HepG2 (cell line): ENCODE measurements at regions not wholly inside any gene's neighbourhood (a gene's known extent, or its start where the extent isn't known, plus 50 kb on each side); places are given as distances from the start of the nearest gene placed in this dataset.

Experiments
- ATAC-seq: fragments of 200-7000 bp; cut with Tn5 transposase; 3 replicates; pipeline ENCODE4 v1.9.1; 2020; ENCODE audit warnings: mild to moderate bottlenecking, moderate library complexity
- BruUV-seq: library from RNA; stranded (reverse); fragments of 400-500 nt; replicated peaks from 2 replicates; lab custom pipeline; 2021; lab: Mats Ljungman, UMichigan
- CTCF ChIA-PET: fragments of 300-600 bp; formaldehyde crosslinking; extraction: SDS; loops from one replicate; lab custom pipeline; 2021; ENCODE audit warnings: low total read pairs, inconsistent platforms, low intra/inter-chr PET ratio; lab: Yijun Ruan, JAX
- POLR2A ChIA-PET: fragments of 350-600 bp; sonication (Branson Sonifier 250); formaldehyde crosslinking; loops from one replicate; lab custom pipeline; 2020; ENCODE audit warnings: antibody characterized with exemption, inconsistent platforms; lab: Yijun Ruan, JAX
- DNase-seq: peaks from one replicate; pipeline ENCODE4 v3.0.0-alpha.2; 2015; ENCODE audit warnings: low spot score
- FAIRE-seq: peaks from 3 replicates; lab custom pipeline; 2011; peaks lifted over from hg19 to GRCh38; lab: Jason Lieb, UNC
- H2AFZ ChIP-seq: one replicate; pipeline ENCODE4 v1.6.1; 2011; ENCODE audit warnings: low read length, inconsistent platforms
- H3K27ac ChIP-seq: fragments of 300-600 bp; 3 replicates; pipeline ENCODE4 v1.8.0; 2011; ENCODE audit warnings: mixed run types, mild to moderate bottlenecking, mixed read lengths, low read length, inconsistent platforms; ENCODE audit not compliant: insufficient read depth; ENCODE audit errors: extremely low read length
- H3K27me3 ChIP-seq, 2 experiments: fragments of 200-600 bp in 1 of 2; 2 replicates in 1 of 2; 3 replicates in 1 of 2; pipeline versions ENCODE4 v1.6.0 to v1.8.0; 2011; ENCODE audit warnings: low read length in 2 of 2, mild to moderate bottlenecking in 2 of 2, moderate library complexity in 2 of 2, inconsistent platforms in 1 of 2; ENCODE audit not compliant: insufficient read depth in 2 of 2, control insufficient read depth in 1 of 2
- H3K36me3 ChIP-seq, 2 experiments: fragments of 200-600 bp in 1 of 2; replicated peaks in 1 of 2; 2 replicates in 1 of 2; 3 replicates in 1 of 2; pipeline versions ENCODE4 v1.5.1 to v1.8.0; 2011; ENCODE audit warnings: low read length in 2 of 2, inconsistent platforms in 1 of 2; ENCODE audit not compliant: insufficient read depth in 2 of 2, control insufficient read depth in 1 of 2
- H3K4me1 ChIP-seq: 2 replicates; pipeline ENCODE4 v1.5.1; 2012; ENCODE audit warnings: low read length, inconsistent platforms; ENCODE audit not compliant: insufficient read depth
- H3K4me2 ChIP-seq: 2 replicates; pipeline ENCODE4 v1.6.0; 2011; ENCODE audit warnings: low read depth, low read length, inconsistent platforms
- H3K4me3 ChIP-seq, 3 experiments: fragments of 200-600 bp in 1 of 3; sonication (generic), shearing (Covaris generic) in 1 of 3; replicated peaks in 1 of 3; 2 replicates each; pipeline ENCODE4 v1.5.1; 2011 to 2016; ENCODE audit warnings: low read length in 3 of 3, inconsistent platforms in 2 of 3, low read depth in 2 of 3, mild to moderate bottlenecking in 2 of 3, control low read depth in 1 of 3, mixed read lengths in 1 of 3; ENCODE audit not compliant: insufficient read depth in 1 of 3
- H3K79me2 ChIP-seq: one replicate; pipeline ENCODE4 v1.6.1; 2011; ENCODE audit warnings: low read length, inconsistent platforms; ENCODE audit not compliant: insufficient read depth
- H3K9ac ChIP-seq: 2 replicates; pipeline ENCODE4 v1.6.0; 2011; ENCODE audit warnings: mild to moderate bottlenecking, low read depth, low read length, inconsistent platforms; ENCODE audit not compliant: insufficient read depth
- H3K9me3 ChIP-seq: 2 replicates; pipeline ENCODE4 v1.5.1; 2012; ENCODE audit warnings: mild to moderate bottlenecking, low read length
- H4K20me1 ChIP-seq: 2 replicates; pipeline ENCODE4 v1.6.0; 2011; ENCODE audit warnings: inconsistent platforms, mild to moderate bottlenecking, low read length, moderate library complexity; ENCODE audit not compliant: insufficient read depth
- EED ChIP-seq: sonication (generic); formaldehyde crosslinking; IDR thresholded peaks from 2 replicates; pipeline ENCODE4 v1.5.0; 2020; ENCODE audit warnings: mild to moderate bottlenecking, missing genetic modification reagents
- FOXO1 ChIP-seq: sonication (generic); formaldehyde crosslinking; IDR thresholded peaks from 2 replicates; pipeline ENCODE4 v1.4.0; 2020; ENCODE audit warnings: missing genetic modification reagents
- GATAD1 ChIP-seq: IDR thresholded peaks from 2 replicates; pipeline ENCODE4 v1.6.1; 2016; ENCODE audit warnings: missing genetic modification reagents, missing compliant biosample characterization
- HNRNPH1 ChIP-seq: fragments of 200-400 bp; formaldehyde crosslinking; optimal IDR thresholded peaks from 2 replicates; pipeline ENCODE3; 2017; ENCODE audit warnings: mild to moderate bottlenecking, low read depth, low read length
- MED1 ChIP-seq: sonication (generic); formaldehyde crosslinking; IDR thresholded peaks from 2 replicates; pipeline ENCODE4 v1.4.0; 2020; ENCODE audit warnings: missing genetic modification reagents
- NBN ChIP-seq: fragments of 450-650 bp; conservative IDR thresholded peaks from 2 replicates; pipeline ENCODE4 v1.6.1; 2017
- NFIC ChIP-seq: IDR thresholded peaks from 2 replicates; pipeline ENCODE4 v1.6.1; 2012; ENCODE audit warnings: mild to moderate bottlenecking, low read length, inconsistent platforms
- PCBP2 ChIP-seq: fragments of 200-400 bp; formaldehyde crosslinking; optimal IDR thresholded peaks from 2 replicates; pipeline ENCODE3; 2018; ENCODE audit warnings: low read length, low read depth; ENCODE audit not compliant: poor library complexity, severe bottlenecking
- PHF21A ChIP-seq: sonication (generic); formaldehyde crosslinking; IDR thresholded peaks from 2 replicates; pipeline ENCODE4 v1.5.0; 2020; ENCODE audit warnings: mild to moderate bottlenecking, missing genetic modification reagents
- SALL1 ChIP-seq: sonication (generic); formaldehyde crosslinking; IDR thresholded peaks from 2 replicates; pipeline ENCODE4 v1.8.0; 2022; ENCODE audit warnings: mild to moderate bottlenecking, missing genetic modification reagents
- ZKSCAN8 ChIP-seq: IDR thresholded peaks from 2 replicates; pipeline ENCODE4 v1.6.1; 2016; ENCODE audit warnings: borderline replicate concordance, missing genetic modification reagents, missing compliant biosample characterization
- ZMYM3 ChIP-seq: sonication (generic); formaldehyde crosslinking; IDR thresholded peaks from 2 replicates; pipeline ENCODE4 v1.5.1; 2020; ENCODE audit warnings: mild to moderate bottlenecking, missing genetic modification reagents
- ZNF235 ChIP-seq: sonication (generic); formaldehyde crosslinking; IDR thresholded peaks from 2 replicates; pipeline ENCODE4 v1.8.1; 2023; ENCODE audit warnings: mild to moderate bottlenecking, missing genetic modification reagents, borderline replicate concordance
- ZNF24 ChIP-seq: fragments of 450-650 bp; IDR thresholded peaks from 2 replicates; pipeline ENCODE4 v1.6.1; 2017; ENCODE audit warnings: antibody characterized with exemption, mild to moderate bottlenecking
- ZNF446 ChIP-seq: sonication (generic); formaldehyde crosslinking; IDR thresholded peaks from 2 replicates; pipeline ENCODE4 v1.5.0; 2020; ENCODE audit warnings: mild to moderate bottlenecking, missing genetic modification reagents
- ZNF577 ChIP-seq: sonication (generic); formaldehyde crosslinking; IDR thresholded peaks from 2 replicates; pipeline ENCODE4 v1.4.0; 2020; ENCODE audit warnings: mild to moderate bottlenecking, low read depth, missing genetic modification reagents, borderline replicate concordance
- ZNF746 ChIP-seq: sonication (generic); formaldehyde crosslinking; IDR thresholded peaks from 2 replicates; pipeline ENCODE4 v1.8.0; 2022; ENCODE audit warnings: mild to moderate bottlenecking, missing genetic modification reagents
- in situ Hi-C: cut with HindIII; loops from 2 replicates; pipeline ENCODE4 v1.10.0; 2017; ENCODE audit warnings: low pct_unique_long_range_greater_than_20kb; ENCODE audit not compliant: extremely low pct_ligation_motif_present
- intact Hi-C: fragments of 100-400 bp; cut with micrococcal nuclease; formaldehyde crosslinking; loops from one replicate; pipeline ENCODE4 v1.10.0; 2022; ENCODE audit not compliant: unreplicated experiment
- TF ChIP-seq, protein P1 (sequence below): sonication (generic); formaldehyde crosslinking; IDR thresholded peaks from 2 replicates; pipeline ENCODE4 v1.5.0; 2020; ENCODE audit warnings: mild to moderate bottlenecking, missing genetic modification reagents, borderline replicate concordance
- TF ChIP-seq, protein P2 (sequence below): sonication (generic); formaldehyde crosslinking; IDR thresholded peaks from 2 replicates; pipeline ENCODE4 v1.4.0; 2020; ENCODE audit warnings: missing genetic modification reagents

DNA sequence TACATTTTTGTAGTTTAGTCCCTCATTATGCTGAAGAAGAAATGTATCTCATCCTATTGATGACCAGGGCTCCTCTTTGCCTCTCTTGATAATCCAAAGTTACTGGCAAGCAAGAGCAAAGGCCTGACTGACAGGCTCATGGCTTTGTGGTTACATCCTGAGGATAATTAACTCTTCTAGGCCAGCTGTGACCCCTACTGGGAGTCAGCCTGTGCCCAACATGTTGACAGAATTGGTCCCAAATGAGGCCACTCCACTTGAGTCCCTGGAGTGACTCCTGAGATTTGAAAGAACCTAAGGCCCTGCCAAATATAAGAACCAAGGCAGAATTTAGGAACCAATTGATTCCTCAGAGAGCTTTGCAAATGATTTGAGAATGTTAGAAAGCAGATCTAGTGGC is 973.8 kb upstream of the CELF4 start:
- Histone ChIP-seq H3K4me1 (no peaks in the 10 kb centered on the region), H3K27me3 (no peaks in the 10 kb centered on the region), H3K79me2 (no peaks in the 10 kb centered on the region), H3K9ac (no peak overlapping the region), H3K4me2 (no peak overlapping the region), H3K36me3 (no peaks in the 10 kb centered on the region), H3K4me3 (no peak overlapping the region), H4K20me1 (no peaks in the 10 kb centered on the region), H3K9me3 (no peaks in the 10 kb centered on the region), H2AFZ (no peak overlapping the region), H3K27ac (no peak overlapping the region)
- ATAC-seq (no peak), FAIRE-seq (no peak), DNase-seq (no peak)
- ChIA-PET CTCF (no interaction called here), POLR2A (no interaction called here)
- TF ChIP-seq, protein P1, sequence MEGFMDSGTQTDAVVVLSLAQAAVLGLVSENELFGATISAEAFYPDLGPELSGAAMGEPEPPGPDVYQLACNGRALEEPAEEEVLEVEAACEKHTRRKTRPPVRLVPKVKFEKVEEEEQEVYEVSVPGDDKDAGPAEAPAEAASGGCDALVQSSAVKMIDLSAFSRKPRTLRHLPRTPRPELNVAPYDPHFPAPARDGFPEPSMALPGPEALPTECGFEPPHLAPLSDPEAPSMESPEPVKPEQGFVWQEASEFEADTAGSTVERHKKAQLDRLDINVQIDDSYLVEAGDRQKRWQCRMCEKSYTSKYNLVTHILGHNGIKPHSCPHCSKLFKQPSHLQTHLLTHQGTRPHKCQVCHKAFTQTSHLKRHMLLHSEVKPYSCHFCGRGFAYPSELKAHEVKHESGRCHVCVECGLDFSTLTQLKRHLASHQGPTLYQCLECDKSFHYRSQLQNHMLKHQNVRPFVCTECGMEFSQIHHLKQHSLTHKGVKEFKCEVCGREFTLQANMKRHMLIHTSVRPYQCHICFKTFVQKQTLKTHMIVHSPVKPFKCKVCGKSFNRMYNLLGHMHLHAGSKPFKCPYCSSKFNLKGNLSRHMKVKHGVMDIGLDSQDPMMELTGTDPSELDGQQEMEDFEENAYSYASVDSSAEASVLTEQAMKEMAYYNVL (CRISPR knock-in tag) = no peak
- no peak for TF ChIP-seq EED (CRISPR knock-in tag)
- TF ChIP-seq MED1 (CRISPR knock-in tag) = no peak
- TF ChIP-seq GATAD1 (CRISPR knock-in tag) = no peak
- no peak for TF ChIP-seq ZKSCAN8 (CRISPR knock-in tag)
- no peak for TF ChIP-seq ZNF746 (CRISPR knock-in tag)
- no peak for TF ChIP-seq HNRNPH1
- no peak for TF ChIP-seq ZNF235 (CRISPR knock-in tag)
- in situ Hi-C loops = no loop called here
- no TSS peak for BruUV-seq
- intact Hi-C loops = no loop called here

DNA sequence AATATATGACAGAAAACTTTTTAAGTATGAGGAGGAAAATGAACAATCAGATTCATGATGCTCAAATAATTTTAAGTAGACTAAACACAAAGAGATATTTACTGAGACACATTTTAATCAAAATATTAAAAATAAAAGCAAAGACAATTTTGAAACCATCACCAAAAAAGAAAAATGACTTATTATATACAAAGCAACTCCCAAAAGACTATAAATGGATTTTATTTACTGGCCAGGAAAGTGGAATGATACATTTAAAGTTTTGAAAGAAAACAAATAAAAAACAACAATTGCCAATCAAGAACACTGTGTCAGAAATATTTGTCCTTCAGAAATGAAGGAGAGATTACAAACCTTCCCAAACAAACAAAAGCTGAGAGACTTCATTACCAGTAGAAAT is 968.5 kb upstream of the CELF4 start:
- no peak overlapping the region for H3K9ac ChIP-seq
- intact Hi-C loops (no loop called here), in situ Hi-C loops (no loop called here)
- H3K4me1 ChIP-seq = no peaks in the 10 kb centered on the region
- no peak overlapping the region for H2AFZ ChIP-seq
- no peaks in the 10 kb centered on the region for H4K20me1 ChIP-seq
- no peak for FAIRE-seq
- H3K27ac ChIP-seq = no peak overlapping the region
- no peaks in the 10 kb centered on the region for H3K36me3 ChIP-seq
- no TSS peak for BruUV-seq
- ChIA-PET POLR2A (no interaction called here), CTCF (no interaction called here)
- H3K79me2 ChIP-seq = no peaks in the 10 kb centered on the region
- no peaks in the 10 kb centered on the region for H3K27me3 ChIP-seq
- no peak for TF ChIP-seq ZNF24
- no peak for TF ChIP-seq ZMYM3 (CRISPR knock-in tag)
- no peak for TF ChIP-seq FOXO1 (CRISPR knock-in tag)
- TF ChIP-seq PHF21A (CRISPR knock-in tag) = no peak
- no peak for TF ChIP-seq ZNF577
- TF ChIP-seq NBN = no peak
- no peak for TF ChIP-seq ZNF446 (CRISPR knock-in tag)
- TF ChIP-seq, protein P2, sequence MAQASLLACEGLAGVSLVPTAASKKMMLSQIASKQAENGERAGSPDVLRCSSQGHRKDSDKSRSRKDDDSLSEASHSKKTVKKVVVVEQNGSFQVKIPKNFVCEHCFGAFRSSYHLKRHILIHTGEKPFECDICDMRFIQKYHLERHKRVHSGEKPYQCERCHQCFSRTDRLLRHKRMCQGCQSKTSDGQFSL (CRISPR knock-in tag) = no peak
- no peak for TF ChIP-seq PCBP2
- no peak for TF ChIP-seq SALL1 (CRISPR knock-in tag)
- TF ChIP-seq NFIC = no peak
- peaks cover 16% of the 10 kb centered on the region for H3K9me3 ChIP-seq
- DNase-seq = no peak
- ATAC-seq = no peak
- no peak overlapping the region for H3K4me3 ChIP-seq
- no peak overlapping the region for H3K4me2 ChIP-seq
